Caki2 (cell line): ENCODE measurements at regions not wholly inside any gene's neighbourhood (a gene's known extent, or its start where the extent isn't known, plus 50 kb on each side); places are given as distances from the start of the nearest gene placed in this dataset.
"Not testable (repeated sequence)": the region's sequence is repeated elsewhere in the genome, so short reads cannot be mapped to it uniquely, and the experiment has no call there.

Experiments
- DNase-seq: peaks from one replicate; pipeline ENCODE4 v3.0.0-alpha.2; 2015; ENCODE audit warnings: low read depth
- in situ Hi-C: cut with HindIII; loops from 2 replicates; pipeline ENCODE4 v1.10.0; 2016; ENCODE audit warnings: low sequenced_read_pairs, low pct_unique_long_range_greater_than_20kb, mixed read lengths

DNA sequence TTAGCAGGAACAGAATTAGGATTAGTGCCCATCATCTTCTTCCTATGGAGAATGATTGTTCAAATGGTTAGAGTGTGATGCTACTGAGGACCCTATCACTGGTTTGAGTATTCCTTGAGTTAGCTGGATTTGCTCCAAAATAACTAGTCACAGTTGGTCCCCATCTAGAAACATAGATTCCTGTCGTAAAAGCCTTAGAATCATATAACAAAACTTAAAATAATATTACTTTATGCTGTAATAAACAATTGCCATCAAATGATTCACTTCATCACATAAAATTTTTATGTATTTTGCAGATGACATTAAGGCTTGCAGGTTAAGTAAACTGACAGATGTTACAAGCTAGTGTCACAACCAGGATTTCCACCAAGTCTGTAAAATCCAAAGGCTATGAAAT lies 209.8 kb downstream of the CCER1 start:
- in situ Hi-C loops, result no loop called here
- no peak for DNase-seq

DNA sequence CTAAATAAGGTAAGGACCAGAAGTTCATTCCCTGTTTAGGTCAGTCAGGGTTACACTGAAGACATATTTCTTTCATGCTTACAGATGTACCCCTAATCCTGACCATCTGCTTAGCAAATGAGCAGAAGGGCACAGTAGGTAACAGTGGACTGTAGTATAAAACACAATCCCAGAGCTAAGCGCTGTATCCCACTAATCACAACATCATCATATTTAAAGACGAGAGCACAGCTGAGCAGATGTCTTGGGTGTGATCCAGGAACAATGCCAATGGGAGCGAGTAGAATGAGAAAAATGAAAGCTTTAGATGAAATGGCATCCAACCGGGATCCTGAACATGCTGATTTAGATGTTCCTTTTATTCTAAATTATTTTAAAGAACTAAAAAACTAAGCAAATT lies 213.4 kb downstream of the CCER1 start:
- DNase-seq, result no peak
- in situ Hi-C loops, result no loop called here

DNA sequence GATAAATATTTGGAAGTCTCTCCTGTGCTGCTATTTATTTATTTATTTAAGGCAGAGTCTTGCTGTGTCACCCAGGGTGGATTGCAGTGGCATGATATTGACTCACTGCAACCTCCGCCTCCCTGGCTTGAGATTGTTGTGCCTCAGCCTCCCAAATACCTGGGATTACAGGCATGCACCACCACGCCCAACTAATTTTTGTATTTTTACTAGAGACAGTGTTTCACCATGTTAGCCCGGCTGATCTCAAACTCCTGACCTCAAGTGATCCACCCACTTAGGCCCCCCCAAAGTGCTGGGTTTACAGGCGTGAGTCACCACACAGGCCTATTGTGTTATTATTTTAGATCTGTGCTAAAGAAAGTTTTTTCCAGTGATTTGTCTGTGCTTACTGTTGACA lies 225.2 kb downstream of the CCER1 start:
- in situ Hi-C loops, result no loop called here

DNA sequence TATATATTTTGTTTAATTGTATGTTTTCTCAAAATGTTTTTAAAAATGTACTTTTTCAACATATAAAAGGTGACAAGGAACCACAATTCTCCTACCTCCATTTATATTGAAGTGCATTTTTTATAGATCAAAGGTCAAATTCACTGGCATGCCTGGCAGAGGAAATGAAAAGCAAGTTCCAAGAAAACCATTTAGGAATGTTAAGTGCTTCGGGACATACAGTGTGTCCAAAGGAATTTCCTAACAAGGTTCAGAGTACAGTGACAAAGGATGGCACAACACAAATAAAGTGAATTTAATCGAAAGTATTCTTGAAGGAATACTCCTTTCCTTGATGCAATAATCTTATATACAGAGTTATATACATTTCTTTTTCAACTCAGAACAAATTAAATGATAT lies 242.3 kb downstream of the CCER1 start:
- in situ Hi-C loops, result no loop called here
- no peak for DNase-seq

More for the DNA sequence above, 225.2 kb downstream of the CCER1 start:
- DNase-seq, result no peak

DNA sequence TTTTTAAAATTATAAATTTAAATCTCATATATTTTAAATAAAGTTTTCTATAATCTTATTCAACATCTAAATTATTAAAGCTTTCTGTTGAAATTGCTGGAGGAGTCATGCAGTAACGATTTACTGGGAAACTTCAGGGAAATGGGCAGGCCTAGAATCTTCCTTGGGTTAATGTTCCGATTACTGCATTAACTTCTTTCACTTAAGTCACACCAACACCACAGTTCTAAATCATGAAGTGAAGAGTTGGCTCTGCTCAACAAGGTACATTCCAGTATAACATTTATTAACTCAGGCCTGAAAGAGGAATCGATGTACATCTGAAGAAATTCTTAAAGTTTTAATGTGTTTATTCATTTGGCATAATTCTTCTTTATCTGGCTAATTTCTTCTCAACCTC lies 244.3 kb downstream of the CCER1 start:
- in situ Hi-C loops, result no loop called here
- no peak for DNase-seq

DNA sequence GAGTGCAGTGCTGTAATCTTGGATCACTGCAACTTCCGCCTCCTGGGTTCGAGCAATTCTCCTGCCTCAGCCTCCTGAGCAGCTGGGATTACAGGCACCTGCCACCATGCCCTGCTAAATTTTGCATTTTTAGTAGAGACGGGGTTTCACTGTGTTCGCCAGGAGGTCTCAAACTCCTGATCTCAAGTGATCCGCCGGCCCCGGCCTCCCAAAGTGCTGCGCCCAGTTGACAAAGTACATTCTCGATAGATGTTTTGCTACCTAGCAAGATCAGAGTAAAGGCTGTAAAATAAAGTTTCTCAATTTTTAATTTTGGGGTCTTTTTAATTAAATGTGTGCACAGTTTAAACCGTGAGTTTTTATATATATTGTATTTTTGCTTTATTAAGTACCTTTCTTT lies 248.9 kb downstream of the CCER1 start:
- DNase-seq, result no peak
- in situ Hi-C loops, result no loop called here

DNA sequence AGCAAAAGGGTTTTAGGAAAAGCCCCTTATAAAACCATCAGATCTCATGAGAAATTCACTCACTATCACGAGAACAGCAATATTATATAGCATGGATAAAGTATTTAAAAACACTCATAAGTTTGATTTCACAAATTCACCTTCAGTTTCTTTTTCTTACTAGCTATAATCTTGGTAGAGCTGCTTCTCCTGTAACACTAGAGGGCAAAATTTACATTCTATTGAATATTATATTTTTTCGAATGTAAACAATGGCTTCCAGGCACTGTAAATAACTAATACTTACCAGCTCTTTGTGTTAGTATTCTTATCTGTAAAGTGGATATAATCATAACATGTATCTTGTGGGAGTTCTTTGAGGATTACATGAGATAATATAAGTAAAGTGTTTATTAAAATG lies 259.6 kb downstream of the CCER1 start:
- in situ Hi-C loops, result no loop called here
- DNase-seq, result no peak

DNA sequence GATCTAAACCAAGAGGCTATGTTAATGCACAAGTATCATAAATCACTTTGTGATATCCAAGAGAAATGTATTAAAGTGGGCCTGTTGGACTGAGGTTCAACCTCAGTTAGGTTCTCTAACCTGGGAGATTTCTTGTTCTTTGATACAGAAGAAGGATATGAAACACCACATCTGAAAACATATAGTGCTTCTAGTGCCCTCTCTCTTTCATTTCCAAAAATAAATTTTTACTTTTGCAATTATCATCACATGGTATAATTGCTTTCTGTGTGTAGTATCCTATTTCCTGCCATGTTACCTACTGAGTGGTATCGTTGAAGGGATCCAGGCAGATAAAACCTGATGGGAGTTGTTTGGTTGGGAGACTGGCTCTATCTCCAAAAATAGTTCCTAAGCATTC lies 264.9 kb downstream of the CCER1 start:
- in situ Hi-C loops, result no loop called here
- DNase-seq, result no peak

DNA sequence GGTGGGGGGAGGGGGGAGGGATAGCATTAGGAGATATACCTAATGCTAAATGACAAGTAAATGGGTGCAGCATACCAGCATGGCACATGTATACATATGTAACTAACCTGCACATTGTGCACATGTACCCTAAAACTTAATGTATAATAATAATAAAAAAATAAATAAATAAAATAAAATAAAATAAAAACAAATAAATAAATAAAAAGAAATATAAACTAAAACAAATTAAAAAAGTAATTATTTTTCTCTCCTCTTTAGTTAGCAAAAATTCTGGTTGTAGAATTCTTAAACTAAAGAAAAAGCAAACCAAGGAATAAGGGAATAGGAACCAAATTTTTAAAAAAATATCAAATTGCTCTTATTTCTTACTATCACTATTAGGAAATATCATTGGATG lies 267.3 kb downstream of the CCER1 start:
- in situ Hi-C loops, DNase-seq: not testable (repeated sequence)

DNA sequence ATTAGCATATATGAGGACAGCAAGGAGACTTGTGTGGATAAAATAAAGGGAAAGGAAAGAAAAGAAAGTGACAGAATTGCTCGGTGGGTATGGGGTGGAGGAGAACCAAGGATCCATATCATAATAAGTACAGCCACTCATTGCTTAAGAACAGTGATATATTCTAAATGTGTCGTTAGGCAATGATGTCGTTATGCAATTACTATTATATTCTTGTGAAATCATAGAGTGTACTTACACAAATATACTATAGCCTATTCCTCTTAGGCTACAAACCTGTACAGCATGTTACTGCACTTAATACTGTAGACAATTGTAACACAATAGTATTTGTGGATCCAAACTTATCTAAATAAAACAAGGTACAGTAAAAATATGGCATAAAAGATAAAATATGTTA lies 271.1 kb downstream of the CCER1 start:
- DNase-seq, result no peak
- in situ Hi-C loops, result no loop called here

DNA sequence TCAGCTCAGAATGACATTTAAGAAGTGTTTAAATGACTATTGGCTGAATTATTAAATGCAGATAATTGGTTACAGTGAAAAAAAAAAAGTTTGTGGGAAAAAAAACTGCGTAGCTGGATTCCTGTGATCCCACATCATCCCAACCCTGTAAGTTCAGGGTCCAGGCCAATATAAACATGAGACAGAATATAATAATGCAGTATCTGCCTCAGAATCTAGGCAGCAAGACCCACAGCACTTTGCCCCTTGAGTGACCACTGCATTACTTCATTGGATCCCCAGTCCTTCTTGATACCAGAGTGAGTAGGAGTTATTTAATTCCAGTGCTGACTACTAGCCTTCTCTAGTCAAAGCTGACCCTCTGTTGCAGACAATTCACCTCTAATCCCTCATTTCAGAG lies 272.6 kb downstream of the CCER1 start:
- DNase-seq, result no peak
- in situ Hi-C loops, result no loop called here

DNA sequence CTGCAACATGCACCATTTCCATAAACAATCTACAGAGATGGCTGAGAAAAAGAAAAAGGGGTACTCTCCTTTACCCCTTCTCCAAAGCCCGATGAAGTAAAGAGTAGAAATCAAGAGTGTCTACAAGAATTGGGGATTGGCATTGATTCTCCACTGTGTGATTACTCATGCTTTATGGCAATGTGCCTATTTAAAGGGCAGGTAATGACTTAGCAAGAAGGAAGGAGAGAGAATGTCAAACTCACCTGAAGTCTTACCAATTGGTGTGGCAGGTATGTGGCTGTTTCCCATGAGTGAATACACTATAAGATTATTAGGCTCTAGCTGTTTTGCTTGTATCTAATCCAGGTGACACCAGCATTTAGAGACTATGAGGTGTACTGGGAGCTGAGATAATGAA lies 275.3 kb downstream of the CCER1 start:
- no peak for DNase-seq
- in situ Hi-C loops, result no loop called here

DNA sequence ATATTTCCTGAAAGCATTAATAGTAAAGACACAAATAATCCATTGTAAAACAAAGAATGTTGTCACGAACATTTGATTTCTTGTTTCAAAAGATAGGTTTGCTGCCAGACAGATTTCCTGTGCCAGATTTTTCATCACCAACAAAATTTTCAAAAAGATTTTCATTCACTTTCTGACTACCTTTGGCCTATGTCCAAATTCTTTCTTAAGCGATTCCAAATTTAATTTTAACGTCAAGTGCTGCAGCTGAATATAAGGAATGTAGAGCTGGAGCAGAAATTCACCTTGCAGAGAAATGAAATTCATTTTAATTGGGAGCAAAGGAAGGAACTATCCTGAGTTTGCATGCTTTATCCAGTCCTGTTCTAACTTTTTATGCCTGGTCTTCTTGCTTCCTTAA lies 277.4 kb downstream of the CCER1 start:
- DNase-seq, result no peak
- in situ Hi-C loops, result no loop called here

DNA sequence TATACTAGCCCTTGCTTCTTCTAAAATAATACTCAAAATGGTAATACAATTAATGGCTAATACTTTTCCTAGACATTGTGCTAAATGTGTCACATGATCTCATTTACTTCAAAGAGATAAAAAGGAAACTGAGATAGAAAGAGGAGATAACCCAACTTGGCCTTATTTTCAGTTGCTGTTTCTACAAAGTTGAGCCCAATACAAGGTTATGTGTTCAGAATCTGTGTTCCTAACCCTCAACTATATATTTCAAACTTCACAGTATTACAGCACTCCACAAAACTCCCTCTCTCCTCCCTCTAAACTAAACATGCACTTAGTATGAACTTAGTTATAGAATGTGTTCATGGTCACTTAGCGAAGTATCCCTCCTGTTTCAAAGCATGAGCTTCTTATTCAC lies 277.9 kb downstream of the CCER1 start:
- DNase-seq, result no peak
- in situ Hi-C loops, result no loop called here

DNA sequence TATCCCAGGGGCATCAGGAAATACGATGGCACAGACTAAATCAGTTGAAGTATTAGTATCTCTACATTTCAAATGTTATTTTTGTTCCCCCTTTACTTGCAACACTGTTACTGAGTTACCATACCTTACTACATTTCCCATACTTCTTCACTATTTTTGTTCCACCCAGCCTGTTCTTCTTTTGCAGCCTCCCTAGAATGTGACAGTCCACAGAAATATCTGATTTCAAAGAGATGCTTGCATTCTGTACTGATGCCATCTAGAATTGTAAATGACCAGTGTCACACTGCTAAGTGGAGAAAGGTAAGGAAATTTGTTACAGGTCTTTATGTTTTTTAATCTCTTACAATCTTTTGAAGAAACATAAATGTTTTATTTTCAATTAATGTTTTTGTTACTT lies 279.9 kb downstream of the CCER1 start:
- in situ Hi-C loops, result no loop called here
- no peak for DNase-seq

DNA sequence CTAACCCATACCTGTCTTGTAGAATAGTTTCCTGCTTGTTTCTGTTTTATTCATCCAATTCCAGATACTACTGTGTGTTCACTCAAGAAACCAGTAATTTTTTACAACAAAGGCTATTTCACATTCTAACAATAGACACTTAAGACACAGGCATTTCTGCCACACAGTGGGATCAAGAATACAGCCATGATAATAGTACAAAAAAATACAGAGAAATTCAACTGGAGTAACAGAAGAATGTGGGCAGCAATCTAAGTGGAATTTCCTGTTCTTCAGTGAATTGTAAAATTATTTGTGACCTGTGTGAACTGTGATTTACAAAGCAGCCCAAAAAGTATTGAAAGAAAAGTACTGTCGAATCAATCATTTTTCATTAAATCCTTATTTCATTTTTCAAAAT lies 282.9 kb downstream of the CCER1 start:
- in situ Hi-C loops, result no loop called here
- DNase-seq, result no peak

DNA sequence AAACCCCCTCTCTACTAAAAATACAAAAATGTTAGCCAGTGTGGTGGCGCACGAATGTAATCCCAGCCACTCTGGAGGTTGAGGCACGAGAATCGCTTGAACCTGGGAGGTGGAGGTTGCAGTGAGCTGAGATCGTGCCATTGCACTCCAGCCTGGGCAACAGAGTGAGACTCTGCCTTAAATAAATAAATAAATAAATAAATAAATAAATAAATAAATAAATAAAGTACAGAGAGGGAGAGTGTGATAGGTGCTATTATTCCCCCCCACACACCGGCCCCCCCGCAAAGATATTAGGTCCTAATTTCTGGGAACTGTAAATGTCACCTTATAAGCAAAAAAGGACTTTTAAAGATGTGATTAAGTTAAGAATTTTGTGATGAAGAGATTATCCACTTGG lies 291.0 kb downstream of the CCER1 start:
- in situ Hi-C loops, DNase-seq: not testable (repeated sequence)

DNA sequence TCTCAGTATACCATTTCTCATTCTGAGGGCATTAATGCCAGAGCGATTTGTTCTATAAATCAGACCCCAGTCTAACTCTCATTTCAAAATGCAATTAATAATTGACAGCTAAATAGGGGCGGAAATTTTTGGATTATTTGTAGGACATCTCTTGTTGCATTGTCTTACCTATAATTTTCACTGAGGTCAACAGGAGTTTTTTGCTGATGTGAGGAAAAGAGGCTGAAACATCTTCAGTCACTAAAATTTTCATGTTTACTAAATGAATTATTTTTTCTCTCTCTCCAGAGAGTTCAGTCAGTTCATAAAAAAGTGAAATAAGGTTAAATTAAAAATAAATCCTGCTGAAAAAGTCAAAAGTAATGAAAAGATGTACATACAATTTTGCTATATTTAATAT lies 295.9 kb downstream of the CCER1 start:
- DNase-seq, result no peak
- in situ Hi-C loops, result no loop called here

DNA sequence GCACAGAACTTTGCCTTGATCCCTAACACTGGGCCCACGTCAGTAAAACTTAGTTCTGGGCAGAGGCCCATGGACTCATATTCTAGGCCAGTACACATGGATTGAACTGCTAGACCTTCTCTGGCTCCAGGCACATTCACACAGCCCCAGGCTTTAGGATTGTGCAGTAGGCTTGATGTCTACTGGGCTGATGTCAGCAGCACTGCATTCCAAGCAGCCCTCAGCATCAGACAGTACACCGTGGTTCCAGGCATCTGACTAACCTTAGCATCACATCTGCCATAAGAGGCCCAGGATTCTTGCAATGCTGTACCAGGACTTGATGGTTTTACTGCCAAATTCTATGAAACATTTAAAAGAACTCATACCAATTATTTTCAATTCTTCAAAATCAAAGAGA lies 301.9 kb downstream of the CCER1 start:
- DNase-seq, result no peak
- in situ Hi-C loops, result no loop called here

DNA sequence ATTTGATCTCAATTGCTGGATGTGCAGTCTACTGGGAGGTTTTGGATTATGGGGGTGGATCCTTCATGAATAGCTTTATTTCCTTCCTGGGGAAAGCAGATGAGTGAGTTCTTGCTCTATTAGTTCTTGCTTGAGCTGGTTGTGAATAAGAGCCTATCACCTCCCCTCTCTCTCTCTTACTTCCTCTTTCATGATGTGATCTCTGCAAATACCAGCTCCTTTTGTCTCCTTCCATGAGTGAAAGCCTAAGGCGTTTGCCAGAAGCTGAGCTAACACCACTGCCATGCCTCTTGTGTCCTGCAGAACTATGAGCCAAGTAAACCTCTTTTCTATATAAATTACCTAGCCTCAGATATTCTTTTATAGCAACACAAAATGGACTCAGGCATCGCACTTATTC lies 302.7 kb downstream of the CCER1 start:
- in situ Hi-C loops, result no loop called here
- no peak for DNase-seq

DNA sequence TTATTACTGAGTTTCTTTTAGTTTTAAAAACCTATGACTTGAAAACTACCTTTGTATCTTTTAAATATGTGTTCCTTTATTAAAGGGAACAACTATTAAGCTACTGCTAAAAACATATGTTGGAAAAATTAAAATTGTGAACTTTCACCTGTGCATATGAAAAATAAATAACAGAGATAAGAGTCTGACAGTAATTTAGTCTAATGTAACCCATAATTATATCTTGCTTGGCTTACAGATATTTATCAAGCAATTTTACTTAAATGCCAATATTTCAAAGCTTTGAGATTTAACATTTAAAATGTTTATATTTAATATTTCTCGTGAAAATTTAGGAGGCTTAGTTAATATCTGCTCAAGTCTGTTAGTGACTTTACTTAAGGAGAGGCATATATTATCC lies 309.8 kb downstream of the CCER1 start:
- no peak for DNase-seq
- in situ Hi-C loops, result no loop called here
